ENCODE measurements at regions not wholly inside any gene's neighbourhood (a gene's known extent, or its start where the extent isn't known, plus 50 kb on each side); places are given as distances from the start of the nearest gene placed in this dataset.

Small RNAs in the stretch of these regions (small RNA-seq; reads per million reads assigned to genes)
- 0.36 reads per million for gene RF00096
